NCI-H82 treated with DMSO at 0.1 percent for 48 hours (cell line): ENCODE measurements at regions not wholly inside any gene's neighbourhood (a gene's known extent, or its start where the extent isn't known, plus 50 kb on each side); places are given as distances from the start of the nearest gene placed in this dataset.
"Not testable (repeated sequence)": the region's sequence is repeated elsewhere in the genome, so short reads cannot be mapped to it uniquely, and the experiment has no call there.

Source experiments
- DNase-seq: peaks from one replicate; lab custom pipeline; 2025; ENCODE audit not compliant: unreplicated experiment; lab: John Stamatoyannopoulos, UW

GRCh38 chr6:115121513-115121912 is 778.7 kb upstream of the HS3ST5 start:
- DNase-seq = not testable (repeated sequence)

GRCh38 chr6:115120391-115120790 is 777.6 kb upstream of the HS3ST5 start:
- DNase-seq = no peak

GRCh38 chr6:115091461-115091860 is 748.6 kb upstream of the HS3ST5 start:
- DNase-seq = no peak

GRCh38 chr6:115078555-115078954 is 735.7 kb upstream of the HS3ST5 start:
- DNase-seq = no peak

- DNase-seq = no peak
Observed at GRCh38 chr6:115071962-115072361, 729.1 kb upstream of the HS3ST5 start.

- DNase-seq = no peak
Observed at GRCh38 chr6:115067690-115068447, 725.0 kb upstream of the HS3ST5 start.

- DNase-seq = no peak
Observed at GRCh38 chr6:115064680-115065079, 721.9 kb upstream of the HS3ST5 start.

GRCh38 chr6:115060581-115060980 is 717.8 kb upstream of the HS3ST5 start:
- no peak for DNase-seq

GRCh38 chr6:115058414-115059211 is 715.8 kb upstream of the HS3ST5 start:
- no peak for DNase-seq

GRCh38 chr6:115055579-115055978 is 712.8 kb upstream of the HS3ST5 start:
- no peak for DNase-seq

- DNase-seq = peak; percentile 63
Observed at GRCh38 chr6:115054242-115054641, 711.4 kb upstream of the HS3ST5 start.

GRCh38 chr6:115053169-115053860 is 710.5 kb upstream of the HS3ST5 start:
- no peak for DNase-seq

GRCh38 chr6:115016593-115016992 is 673.8 kb upstream of the HS3ST5 start:
- no peak for DNase-seq

- DNase-seq = no peak
Observed at GRCh38 chr6:115004982-115005381, 662.2 kb upstream of the HS3ST5 start.

GRCh38 chr6:115004204-115004603 is 661.4 kb upstream of the HS3ST5 start:
- no peak for DNase-seq

GRCh38 chr6:115001731-115002350 is 659.0 kb upstream of the HS3ST5 start:
- DNase-seq = no peak

GRCh38 chr6:115000736-115001135 is 657.9 kb upstream of the HS3ST5 start:
- no peak for DNase-seq

GRCh38 chr6:114998492-114998891 is 655.7 kb upstream of the HS3ST5 start:
- no peak for DNase-seq

- no peak for DNase-seq
Observed at GRCh38 chr6:114997813-114998292, 655.0 kb upstream of the HS3ST5 start.

- no peak for DNase-seq
Observed at GRCh38 chr6:114995526-114995925, 652.7 kb upstream of the HS3ST5 start.

- no peak for DNase-seq
Observed at GRCh38 chr6:114989279-114989964, 646.6 kb upstream of the HS3ST5 start.
